DMS114 treated with DMSO at 0.1 percent for 48 hours (cell line): ENCODE measurements at regions not wholly inside any gene's neighbourhood (a gene's known extent, or its start where the extent isn't known, plus 50 kb on each side); places are given as distances from the start of the nearest gene placed in this dataset.

Experiments
- DNase-seq: peaks from one replicate; lab custom pipeline; 2025; ENCODE audit not compliant: unreplicated experiment; lab: John Stamatoyannopoulos, UW

DNA sequence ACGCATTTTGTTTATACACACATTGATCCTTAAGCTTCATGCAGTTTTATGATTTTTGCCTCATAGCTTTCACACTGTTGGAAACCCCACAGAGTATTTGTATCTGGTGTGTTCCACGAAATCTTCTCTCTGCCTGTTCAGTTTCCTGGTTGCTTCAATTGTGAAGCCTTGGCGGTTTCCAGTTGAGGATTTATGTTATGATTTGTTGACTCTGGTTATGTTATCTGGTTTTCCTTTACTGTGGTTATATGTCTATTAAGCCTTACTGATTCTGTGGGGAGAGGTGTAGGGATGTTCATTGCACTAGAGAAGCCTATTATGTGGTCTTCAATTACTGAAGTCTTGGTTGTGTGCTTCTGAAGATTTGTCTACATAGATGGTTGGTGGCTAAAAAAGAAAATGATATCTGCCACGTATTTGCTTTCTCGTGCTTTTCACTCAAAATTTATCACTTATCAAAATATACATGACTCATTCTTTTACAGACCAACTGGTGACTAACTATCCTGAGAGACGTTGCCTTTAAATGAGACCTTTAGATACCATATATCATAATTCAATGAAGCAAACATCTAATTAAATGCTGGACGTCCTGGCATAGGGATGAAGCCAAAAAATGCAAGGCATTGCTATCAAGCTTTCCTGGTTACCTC lies 488.0 kb upstream of the B3GALT2 start:
- no peak for DNase-seq

DNA sequence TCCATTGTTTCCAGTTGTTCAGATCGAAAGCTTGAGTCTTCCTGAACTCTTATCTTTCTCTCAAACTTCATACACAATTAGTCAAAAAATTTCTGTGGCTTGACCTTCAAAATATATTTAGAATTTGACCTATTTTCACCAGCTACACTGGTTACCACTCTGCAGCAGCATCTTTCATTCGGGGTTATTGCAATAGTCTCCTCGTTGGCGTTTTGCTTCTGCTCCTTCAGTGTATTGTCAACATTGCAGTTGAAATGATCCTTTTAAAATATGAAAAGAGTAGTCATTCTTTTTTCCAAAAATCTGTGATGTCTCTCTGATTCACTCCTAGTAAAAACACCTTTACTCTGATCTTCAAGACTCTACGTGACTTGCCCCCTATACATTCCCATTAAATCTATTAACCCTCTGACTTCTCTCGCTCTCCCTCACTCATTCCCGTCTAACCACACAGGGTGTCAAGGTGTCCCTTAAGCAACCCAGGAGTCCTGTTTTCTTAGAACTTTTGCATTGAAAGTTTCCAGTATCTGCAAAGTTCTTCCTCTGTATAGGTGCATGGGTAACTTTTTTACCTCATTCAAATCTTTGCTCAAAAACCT lies 480.2 kb upstream of the B3GALT2 start:
- DNase-seq, result no peak

DNA sequence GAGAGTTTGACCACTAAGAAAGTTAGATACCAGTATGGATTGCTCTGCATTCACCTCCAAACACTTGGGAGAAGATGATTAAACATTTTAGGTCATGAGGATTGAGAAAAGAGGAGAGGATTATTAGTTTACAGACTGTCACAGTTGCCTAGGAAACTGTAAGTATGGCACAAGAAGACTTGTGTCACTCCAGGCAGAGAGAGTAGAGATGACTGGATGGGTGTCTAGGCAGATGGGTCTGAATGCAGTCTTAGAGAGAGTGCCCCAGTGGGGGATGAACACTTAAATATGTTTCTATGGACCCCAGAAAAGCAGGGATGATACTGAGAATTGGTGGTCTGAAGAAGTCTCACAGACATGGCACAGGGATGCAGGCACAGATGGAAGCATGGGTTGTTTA lies 477.6 kb upstream of the B3GALT2 start:
- no peak for DNase-seq

DNA sequence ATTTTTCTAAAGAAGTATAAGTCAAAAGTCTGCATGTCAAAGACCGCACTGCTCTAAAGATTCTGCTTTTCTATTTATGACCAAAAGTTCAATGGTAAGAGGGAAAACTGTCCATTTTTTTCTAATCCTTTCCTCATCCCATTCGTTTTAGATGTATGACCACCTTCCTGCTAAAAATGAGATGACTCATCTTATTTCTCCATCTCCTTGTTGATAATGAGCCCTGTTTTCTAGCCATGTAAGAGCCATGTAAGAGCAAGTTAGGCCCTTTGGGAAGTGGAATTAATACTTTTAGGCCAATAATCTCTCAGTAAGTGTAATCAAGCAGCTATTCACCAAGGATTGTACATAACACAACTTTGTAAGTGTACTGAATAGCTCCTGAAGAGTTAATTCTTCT lies 475.6 kb upstream of the B3GALT2 start:
- DNase-seq, result no peak

DNA sequence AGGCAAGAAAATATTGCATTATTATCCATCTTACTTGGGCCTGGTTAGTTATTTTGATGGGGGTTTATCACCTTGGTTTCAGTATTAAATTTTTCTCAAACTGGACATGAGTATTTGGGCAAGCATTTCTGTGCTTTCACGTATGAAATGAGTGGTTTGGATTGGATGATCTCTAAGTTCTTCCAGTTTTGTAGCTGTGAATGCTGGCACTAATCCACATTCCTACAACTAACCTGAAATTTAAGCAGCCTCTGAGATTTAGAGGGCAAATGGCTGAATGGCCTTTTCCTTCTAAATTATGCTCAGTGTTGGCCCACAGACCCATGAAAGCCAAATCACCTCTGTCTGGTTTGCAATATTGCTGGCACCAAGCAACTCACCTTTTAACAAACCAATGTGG lies 475.0 kb upstream of the B3GALT2 start:
- DNase-seq, result no peak

DNA sequence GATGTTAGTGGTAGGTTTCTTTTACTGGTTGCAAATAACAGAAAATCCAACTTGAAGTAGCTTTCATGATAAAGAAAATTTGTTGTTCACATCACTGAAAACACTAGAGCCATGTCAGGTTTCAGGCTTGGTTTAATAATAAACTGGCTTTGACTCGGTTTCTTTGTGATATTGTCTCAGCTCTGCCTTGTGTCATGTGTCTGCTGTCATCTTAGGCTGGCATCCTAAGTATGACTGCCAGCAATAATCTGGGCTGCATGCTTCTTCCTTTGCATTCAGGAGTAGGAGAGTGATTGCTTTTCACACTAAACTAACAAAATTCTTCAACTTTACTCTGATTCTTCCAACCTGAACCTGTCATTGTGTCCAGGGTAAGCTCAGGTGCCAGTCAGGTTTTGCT lies 474.0 kb upstream of the B3GALT2 start:
- DNase-seq, result no peak

DNA sequence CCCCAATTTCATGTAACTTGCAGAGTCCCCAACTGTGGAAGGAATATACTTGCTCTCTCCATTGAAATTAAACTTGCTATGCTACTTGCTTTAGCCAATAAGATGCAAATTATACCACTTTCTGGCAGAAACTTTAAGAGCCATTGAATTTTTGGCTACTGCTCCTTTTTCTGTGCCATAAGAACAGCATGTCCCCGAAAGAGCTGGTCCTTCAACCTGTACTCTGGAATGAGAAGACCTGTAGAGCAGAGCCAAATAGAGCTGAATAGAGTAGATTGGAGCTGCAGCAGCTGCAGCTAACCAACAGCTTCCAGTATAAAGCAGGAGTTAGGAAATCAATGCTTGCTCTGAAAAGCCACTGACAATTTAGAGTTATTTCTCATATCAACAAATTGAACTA lies 472.3 kb upstream of the B3GALT2 start:
- no peak for DNase-seq

DNA sequence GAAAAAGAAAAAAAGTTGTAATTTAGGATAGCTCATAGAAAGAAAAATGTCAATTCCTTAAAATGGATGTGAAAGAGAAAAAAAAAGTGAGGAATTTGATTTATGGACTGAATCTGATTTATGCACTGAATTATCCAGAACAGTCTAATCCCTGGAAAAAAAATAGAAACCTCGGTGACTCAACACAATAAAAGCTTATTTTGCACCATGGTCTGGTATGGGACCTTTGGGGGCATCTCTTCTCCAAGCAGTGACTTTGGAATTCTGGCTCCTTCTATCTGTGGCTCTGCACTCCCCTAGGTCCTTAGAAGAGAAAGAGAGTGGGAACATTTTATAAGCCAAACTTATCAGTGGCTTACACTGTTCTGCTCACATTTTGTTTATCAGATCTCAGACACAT lies 471.7 kb upstream of the B3GALT2 start:
- DNase-seq, result no peak

DNA sequence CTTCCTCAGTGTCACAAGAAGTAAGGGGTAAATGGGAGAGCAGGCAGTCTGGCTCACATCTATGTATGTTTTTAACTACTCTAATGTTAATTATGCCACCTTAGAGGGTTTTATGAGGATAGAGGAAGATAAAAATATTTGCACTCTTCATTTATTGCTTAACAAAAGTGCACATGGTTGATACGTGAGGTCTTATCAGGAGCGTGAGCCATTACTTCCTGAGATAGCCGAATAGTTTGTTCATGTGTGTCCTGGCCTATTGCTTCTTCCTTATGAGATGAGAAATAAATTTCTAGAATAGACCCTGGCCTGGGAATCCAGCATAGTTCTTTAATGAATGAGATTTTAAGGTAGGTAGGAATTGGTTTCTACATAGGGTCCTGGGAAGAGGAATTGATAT lies 471.1 kb upstream of the B3GALT2 start:
- no peak for DNase-seq

DNA sequence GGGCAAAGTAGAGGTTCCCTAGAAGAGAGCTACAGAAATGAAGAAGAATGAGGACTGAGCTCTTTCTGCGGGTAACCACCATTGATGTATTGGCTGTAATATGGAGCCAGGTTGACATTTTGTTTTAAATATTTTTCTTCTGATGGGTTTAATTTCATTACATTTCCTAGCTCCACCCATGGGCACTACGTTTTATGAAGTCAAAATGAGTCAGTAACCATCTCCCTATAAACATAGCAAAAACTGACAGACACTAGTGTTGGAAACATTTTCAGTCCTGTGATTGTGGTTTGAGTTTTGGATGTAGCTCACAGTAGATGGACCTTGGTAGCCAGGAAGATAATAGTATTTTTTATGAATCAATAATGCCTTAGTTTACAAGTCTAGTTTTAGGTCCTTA lies 470.4 kb upstream of the B3GALT2 start:
- DNase-seq, result no peak

DNA sequence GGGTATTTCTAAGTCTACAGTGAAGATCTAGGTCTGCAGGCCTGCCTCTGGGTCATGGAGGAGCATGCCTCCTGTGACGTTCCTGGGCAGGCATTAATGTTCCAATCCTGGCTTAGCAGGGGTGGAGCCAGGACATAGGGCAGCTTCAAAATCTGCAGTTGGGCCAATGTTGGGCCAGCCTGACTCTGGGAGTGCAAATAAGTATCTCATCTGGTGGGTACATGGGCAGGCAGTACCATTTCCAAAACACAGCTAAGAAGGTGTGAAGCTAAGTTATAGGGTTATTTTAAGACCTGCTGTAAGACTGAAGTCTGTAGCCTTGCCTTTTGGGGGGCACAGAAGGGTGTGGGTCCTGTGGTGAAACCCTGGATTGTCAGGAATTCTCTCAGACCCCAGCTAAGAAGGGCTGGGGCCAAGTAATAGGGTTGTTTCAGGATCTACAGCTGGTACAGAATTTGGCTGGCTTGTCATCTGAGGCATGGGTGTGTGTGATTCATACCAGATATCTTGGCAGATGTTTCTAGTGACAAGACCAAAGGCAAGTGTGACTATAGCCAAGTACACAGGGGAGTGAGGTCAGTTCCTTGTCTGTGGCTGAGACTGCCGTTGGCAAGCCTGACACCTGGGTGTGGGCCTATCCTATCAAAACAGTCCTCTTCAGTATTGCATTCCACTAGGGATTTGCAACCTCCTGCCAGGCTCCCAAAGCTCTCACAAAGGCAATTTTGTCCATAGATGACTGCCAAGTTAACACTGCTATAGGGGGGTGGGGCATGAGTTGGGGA lies 468.7 kb upstream of the B3GALT2 start:
- no peak for DNase-seq

DNA sequence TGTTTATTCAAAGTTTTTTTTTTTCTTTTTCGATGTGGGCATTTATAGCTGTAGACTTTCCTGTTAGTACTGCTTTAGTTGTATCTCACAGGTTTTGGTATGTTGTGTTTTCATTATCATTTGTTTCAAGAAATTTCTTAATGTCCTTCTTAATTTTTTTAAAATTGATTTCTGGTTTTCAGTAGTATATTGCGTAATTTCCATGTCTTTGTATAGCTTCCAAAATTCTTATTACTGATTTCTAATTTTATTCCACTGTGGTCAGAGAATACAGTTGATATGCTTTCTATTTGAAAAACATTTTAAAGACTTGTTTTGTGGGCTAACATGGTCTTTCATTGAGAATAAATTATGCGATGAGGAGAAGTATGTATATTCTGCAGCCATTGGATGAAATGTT lies 463.2 kb upstream of the B3GALT2 start:
- no peak for DNase-seq

DNA sequence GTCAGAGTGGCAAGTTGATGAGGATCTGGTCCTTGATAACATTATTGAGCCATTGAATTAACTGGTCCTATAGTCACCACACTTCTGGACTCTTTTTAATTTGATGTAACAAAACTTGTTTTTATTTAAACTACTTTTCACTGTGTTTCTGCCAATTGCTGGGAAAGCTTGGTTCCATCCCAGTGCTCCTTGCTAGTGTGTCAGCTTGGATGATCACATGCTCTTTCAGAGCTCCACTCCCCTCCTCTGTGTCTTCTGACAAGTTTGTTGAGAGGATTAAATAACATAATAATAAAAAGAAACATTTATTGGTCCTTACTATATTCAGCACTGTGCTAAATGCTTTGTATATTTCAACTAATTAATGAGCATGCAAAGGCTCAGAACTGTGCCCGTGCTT lies 448.5 kb upstream of the B3GALT2 start:
- no peak for DNase-seq

DNA sequence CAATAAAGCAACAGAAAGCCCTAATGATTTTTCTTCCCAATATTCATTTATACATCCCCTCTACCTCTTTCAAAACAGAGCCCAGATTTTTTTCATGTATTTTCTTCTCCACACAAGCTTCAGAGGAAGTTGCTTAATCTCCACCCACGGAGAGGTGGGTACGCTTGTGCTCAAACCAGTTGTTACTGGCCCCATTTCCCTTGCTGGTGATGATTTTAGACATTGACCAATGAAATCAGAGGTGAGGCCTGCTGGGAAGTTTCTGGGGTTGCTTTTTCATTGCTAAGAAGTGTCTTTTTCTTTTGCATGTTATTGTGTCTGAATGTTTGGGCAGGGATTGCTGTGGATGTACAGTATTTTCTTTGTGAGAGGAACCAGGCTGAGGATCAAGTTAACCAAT lies 448.1 kb upstream of the B3GALT2 start:
- DNase-seq, result no peak

DNA sequence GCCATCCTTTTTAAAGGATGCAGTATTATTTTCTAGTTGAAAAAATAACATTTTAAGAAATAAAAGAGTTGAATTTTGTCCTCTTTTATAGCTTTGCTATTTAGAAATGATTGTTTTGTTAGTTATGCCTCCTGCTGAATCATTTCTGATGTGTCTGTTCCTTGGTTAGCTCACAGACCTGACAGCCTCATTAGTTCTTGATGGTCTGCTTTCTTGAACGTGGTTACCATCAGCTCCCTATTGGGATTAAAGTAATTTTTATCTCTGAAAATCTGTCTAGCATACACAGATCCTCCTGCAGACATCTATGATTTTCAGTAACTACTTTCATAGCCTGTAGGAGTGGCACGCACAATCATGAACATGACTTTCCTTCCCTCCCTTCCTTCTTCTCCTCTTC lies 447.6 kb upstream of the B3GALT2 start:
- DNase-seq, result no peak

DNA sequence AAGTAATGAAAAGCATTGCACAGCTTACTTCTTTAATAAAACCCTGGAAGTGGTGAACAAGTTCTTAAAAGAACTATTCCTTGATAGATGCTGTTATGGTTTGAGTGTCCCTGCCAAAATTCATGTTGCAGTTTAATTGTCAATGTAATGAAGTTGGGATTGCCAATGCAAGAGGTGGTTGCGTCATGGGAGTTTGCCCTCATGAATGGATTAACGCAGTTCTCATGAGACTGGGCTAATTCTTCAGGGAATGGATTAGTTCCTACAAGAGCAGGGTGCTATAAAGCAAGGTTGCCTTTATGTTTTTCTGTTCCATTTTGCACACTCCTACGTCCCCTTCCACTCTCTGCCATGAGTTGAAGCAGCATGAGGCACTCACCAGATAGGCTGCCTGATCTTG lies 446.7 kb upstream of the B3GALT2 start:
- DNase-seq, result no peak

DNA sequence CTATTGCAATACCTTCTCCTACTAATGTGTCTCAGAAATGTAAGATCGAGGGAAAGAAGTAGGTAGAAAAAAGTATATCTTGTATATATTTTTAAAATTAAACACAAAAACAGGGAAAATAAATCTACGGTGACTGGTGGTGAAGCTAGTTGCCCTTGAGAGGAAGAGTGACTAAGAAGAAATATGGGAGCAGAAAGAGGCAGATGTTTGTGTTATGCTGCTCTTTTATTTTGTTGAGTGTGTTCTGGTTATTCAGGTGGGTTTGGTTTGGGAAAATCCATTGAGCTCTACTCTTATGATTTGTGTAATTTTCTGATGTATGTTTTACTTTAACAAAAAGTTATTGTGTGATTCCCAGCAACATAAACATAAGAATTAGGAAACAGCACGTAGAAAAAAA lies 444.9 kb upstream of the B3GALT2 start:
- no peak for DNase-seq

DNA sequence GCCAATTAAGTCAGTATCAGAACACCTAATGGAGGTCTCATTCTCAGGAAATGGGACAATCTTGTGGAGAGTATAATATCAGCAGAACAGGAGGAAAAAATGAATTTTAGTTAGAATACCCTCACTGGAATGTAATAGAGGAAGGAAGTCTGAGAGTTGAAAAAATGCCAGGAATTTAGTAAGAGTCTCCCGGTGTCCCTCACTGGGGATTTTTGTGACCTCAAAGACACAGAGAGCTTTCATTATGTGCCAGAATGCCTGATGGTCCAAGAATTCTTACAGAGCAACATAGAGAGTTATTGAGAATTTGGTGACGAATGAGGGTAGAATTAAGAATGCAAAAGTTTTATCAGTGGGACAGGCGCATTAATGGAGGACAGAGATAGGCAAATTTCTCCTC lies 443.5 kb upstream of the B3GALT2 start:
- no peak for DNase-seq

DNA sequence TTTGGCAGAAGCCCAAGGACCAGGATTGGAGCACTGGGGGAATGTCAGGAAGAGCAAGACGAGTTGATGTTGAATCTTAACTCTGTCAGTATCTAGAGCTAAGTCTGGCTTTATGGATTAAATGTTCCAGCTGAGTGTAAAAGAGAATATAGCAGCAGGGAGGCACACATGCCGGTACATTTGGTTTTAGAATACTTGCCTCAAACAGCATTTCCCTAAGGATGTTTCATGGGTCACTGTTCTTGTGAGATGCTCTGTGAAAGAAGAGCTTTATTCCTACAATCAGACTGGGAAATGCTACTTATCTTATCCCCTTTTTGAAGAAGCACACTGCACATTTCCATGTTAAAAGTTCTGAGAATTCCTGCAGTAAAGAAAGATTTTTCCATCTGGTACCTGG lies 440.3 kb upstream of the B3GALT2 start:
- DNase-seq, result no peak

DNA sequence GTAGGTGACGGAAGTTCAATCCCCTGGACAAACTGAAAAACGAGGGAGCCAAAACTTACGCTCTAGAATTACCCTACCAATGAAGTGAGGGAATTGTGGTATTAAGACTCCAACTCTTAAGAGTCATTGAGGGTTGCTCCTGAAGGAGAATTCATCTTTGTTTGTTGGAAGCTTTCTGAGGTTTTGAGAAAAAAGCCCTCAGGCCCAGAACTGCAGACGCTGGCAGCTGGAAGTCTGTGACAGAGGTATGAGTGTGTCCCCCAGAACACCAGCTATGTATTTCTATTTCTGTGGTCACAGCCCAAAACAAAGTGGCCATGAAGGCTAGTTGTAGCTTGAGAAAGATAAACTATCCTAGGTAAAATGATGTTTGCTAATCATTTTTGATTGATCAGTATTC lies 438.8 kb upstream of the B3GALT2 start:
- DNase-seq, result no peak

DNA sequence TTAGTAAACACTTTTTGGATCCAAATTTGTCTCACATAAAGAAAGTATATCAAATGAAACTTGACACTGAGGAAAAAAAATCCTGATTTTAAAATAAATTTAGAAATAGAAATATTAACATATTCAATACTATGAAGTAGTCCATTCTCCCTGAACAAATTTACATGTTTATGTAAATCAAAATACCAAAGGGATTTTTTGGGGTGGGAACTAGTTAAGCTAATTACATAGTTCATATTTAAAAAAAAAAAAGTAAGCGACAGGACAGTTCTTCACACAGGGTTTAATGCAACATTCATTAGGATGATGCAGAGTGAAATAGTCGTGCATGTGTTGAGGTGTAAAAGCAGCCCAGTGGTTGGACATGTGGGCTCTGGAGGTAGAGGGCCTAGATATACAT lies 433.5 kb upstream of the B3GALT2 start:
- no peak for DNase-seq

DNA sequence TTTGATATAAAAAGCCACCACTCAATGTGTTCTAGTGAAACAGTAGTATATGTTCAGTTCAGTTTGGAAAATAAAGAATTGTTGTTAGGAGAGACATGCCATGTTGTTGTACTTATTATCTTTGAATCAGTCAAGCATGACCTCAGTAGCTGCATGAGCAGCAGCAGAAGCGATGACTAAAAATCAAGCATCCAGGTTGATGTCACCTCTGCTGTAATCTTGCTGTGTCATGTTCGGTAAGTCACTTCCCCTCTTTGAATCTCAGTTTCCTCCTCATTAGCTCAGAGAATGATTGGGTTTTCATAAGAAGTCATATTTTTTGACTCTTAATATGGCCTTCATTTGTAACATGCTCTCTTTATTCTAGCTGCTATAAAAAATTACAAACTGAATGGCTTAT lies 428.4 kb upstream of the B3GALT2 start:
- no peak for DNase-seq

DNA sequence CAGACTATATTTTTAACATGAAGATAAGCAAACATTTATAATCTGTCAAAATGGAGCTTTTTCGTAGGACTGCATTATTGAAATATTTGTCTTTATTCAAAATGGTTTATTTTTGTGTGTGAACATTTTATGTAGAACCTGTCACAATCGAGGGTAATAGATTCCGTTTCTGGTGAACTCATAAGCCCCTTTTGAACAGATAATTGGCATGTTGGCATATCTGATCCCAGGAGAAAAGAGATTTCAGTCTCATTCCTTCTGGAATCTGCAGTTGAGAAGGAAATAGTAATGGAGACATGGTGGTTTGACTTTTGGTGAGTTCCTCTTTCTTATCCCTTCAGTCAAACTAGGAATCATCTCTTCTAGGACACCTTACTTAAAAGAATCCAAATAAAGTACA lies 427.9 kb upstream of the B3GALT2 start:
- DNase-seq, result no peak
